ENCODE measurements at regions not wholly inside any gene's neighbourhood (a gene's known extent, or its start where the extent isn't known, plus 50 kb on each side); places are given as distances from the start of the nearest gene placed in this dataset.
A peak's percentile ranks its signal among the peaks of the same experiment; 100 is the strongest.

GRCh38 chr2:176805345-176805744 is 407.2 kb upstream of the HNRNPA3 start:
- Histone ChIP-seq H3K36me3 (ENCODE audit: control insufficient read depth, insufficient read depth, low read length) (no peaks in the 10 kb centered on the region), H3K4ac (ENCODE audit: low read depth, low read length) (no peak overlapping the region), H2BK5ac (ENCODE audit: low read length) (no peak overlapping the region), H4K8ac (ENCODE audit: low read depth, low read length) (no peak overlapping the region), H3K27me3 (ENCODE audit: insufficient read depth, low read length, poor library complexity) (no peaks in the 10 kb centered on the region), H2AK5ac (ENCODE audit: low read length) (no peak overlapping the region), H3K23ac (ENCODE audit: low read length) (no peak overlapping the region), H3K4me1 (ENCODE audit: control insufficient read depth, low read depth, low read length) (no peaks in the 10 kb centered on the region), H3K79me1 (ENCODE audit: low read length) (no peaks in the 10 kb centered on the region), H3K18ac (ENCODE audit: low read length) (no peak overlapping the region), H3K79me2 (ENCODE audit: control insufficient read depth, insufficient read depth, low read length) (no peaks in the 10 kb centered on the region), H4K5ac (ENCODE audit: low read length) (no peak overlapping the region), H3K4me3 (ENCODE audit: low read length) (no peak overlapping the region), H3K27ac (ENCODE audit: low read depth, low read length) (no peak overlapping the region), H3K4me2 (ENCODE audit: low read length) (no peak overlapping the region), H3K56ac (ENCODE audit: low read length) (no peak overlapping the region), H3K9ac (ENCODE audit: low read length) (no peak overlapping the region), H2BK15ac (replicated peaks; ENCODE audit: low read depth) (no peak overlapping the region), H2BK120ac (ENCODE audit: low read depth, low read length) (no peak overlapping the region)
- no peak for DNase-seq

GRCh38 chr2:176812246-176812775 is 400.3 kb upstream of the HNRNPA3 start:
- Histone ChIP-seq H3K4me2 (ENCODE audit: low read length) (no peak overlapping the region), H3K18ac (ENCODE audit: low read length) (no peak overlapping the region), H3K9ac (ENCODE audit: low read length) (no peak overlapping the region), H2BK5ac (ENCODE audit: low read length) (no peak overlapping the region), H3K23ac (ENCODE audit: low read length) (no peak overlapping the region), H3K4ac (ENCODE audit: low read depth, low read length) (no peak overlapping the region), H3K56ac (ENCODE audit: low read length) (no peak overlapping the region), H3K27ac (ENCODE audit: low read depth, low read length) (no peak overlapping the region), H2BK15ac (replicated peaks; ENCODE audit: low read depth) (no peak overlapping the region), H3K27me3 (ENCODE audit: insufficient read depth, low read length, poor library complexity) (no peaks in the 10 kb centered on the region), H4K5ac (ENCODE audit: low read length) (no peak overlapping the region), H2BK120ac (ENCODE audit: low read depth, low read length) (no peak overlapping the region), H2AK5ac (ENCODE audit: low read length) (no peak overlapping the region), H3K79me1 (ENCODE audit: low read length) (no peaks in the 10 kb centered on the region), H3K4me1 (ENCODE audit: control insufficient read depth, low read depth, low read length) (no peaks in the 10 kb centered on the region), H3K79me2 (ENCODE audit: control insufficient read depth, insufficient read depth, low read length) (no peaks in the 10 kb centered on the region), H4K8ac (ENCODE audit: low read depth, low read length) (no peak overlapping the region), H3K36me3 (ENCODE audit: control insufficient read depth, insufficient read depth, low read length) (no peaks in the 10 kb centered on the region), H3K4me3 (ENCODE audit: low read length) (no peak overlapping the region)
- DNase-seq: no peak
- WGBS (ENCODE audit: extremely low coverage, insufficient coverage, low lambda C conversion rate): no CpG with 5 or more reads among the region's 5 CpGs

- Histone ChIP-seq H3K56ac (ENCODE audit: low read length) (no peak overlapping the region), H3K4me3 (ENCODE audit: low read length) (no peak overlapping the region), H3K18ac (ENCODE audit: low read length) (no peak overlapping the region), H3K4ac (ENCODE audit: low read depth, low read length) (no peak overlapping the region), H3K4me1 (ENCODE audit: control insufficient read depth, low read depth, low read length) (no peaks in the 10 kb centered on the region), H2BK120ac (ENCODE audit: low read depth, low read length) (no peak overlapping the region), H2AK5ac (ENCODE audit: low read length) (no peak overlapping the region), H2BK5ac (ENCODE audit: low read length) (no peak overlapping the region), H3K79me2 (ENCODE audit: control insufficient read depth, insufficient read depth, low read length) (no peaks in the 10 kb centered on the region), H4K8ac (ENCODE audit: low read depth, low read length) (no peak overlapping the region), H3K23ac (ENCODE audit: low read length) (no peak overlapping the region), H3K36me3 (ENCODE audit: control insufficient read depth, insufficient read depth, low read length) (no peaks in the 10 kb centered on the region), H3K9ac (ENCODE audit: low read length) (no peak overlapping the region), H3K27me3 (ENCODE audit: insufficient read depth, low read length, poor library complexity) (no peaks in the 10 kb centered on the region), H4K5ac (ENCODE audit: low read length) (no peak overlapping the region), H3K4me2 (ENCODE audit: low read length) (no peak overlapping the region), H3K27ac (ENCODE audit: low read depth, low read length) (no peak overlapping the region), H2BK15ac (replicated peaks; ENCODE audit: low read depth) (no peak overlapping the region), H3K79me1 (ENCODE audit: low read length) (no peaks in the 10 kb centered on the region)
- no CpG with 5 or more reads among the region's 4 CpGs for WGBS (ENCODE audit: extremely low coverage, insufficient coverage, low lambda C conversion rate)
- DNase-seq: no peak
These were observed 399.4 kb upstream of the HNRNPA3 start for GRCh38 chr2:176813156-176813555.

GRCh38 chr2:176813621-176814049 is 399.0 kb upstream of the HNRNPA3 start:
- no peaks in the 10 kb centered on the region for H3K27me3 ChIP-seq (ENCODE audit: insufficient read depth, low read length, poor library complexity)
- H3K79me2 ChIP-seq (ENCODE audit: control insufficient read depth, insufficient read depth, low read length): no peaks in the 10 kb centered on the region
- H3K27ac ChIP-seq (ENCODE audit: low read depth, low read length): no peak overlapping the region
- H2BK5ac ChIP-seq (ENCODE audit: low read length): no peak overlapping the region
- H4K8ac ChIP-seq (ENCODE audit: low read depth, low read length): no peak overlapping the region
- WGBS (ENCODE audit: extremely low coverage, insufficient coverage, low lambda C conversion rate): no CpG with 5 or more reads among the region's 2 CpGs
- H3K79me1 ChIP-seq (ENCODE audit: low read length): no peaks in the 10 kb centered on the region
- H2BK120ac ChIP-seq (ENCODE audit: low read depth, low read length): no peak overlapping the region
- no peaks in the 10 kb centered on the region for H3K4me1 ChIP-seq (ENCODE audit: control insufficient read depth, low read depth, low read length)
- H3K23ac ChIP-seq (ENCODE audit: low read length): no peak overlapping the region
- no peak overlapping the region for H3K4me2 ChIP-seq (ENCODE audit: low read length)
- H2AK5ac ChIP-seq (ENCODE audit: low read length): no peak overlapping the region
- H3K36me3 ChIP-seq (ENCODE audit: control insufficient read depth, insufficient read depth, low read length): no peaks in the 10 kb centered on the region
- peak; percentile 35 for DNase-seq
- H2BK15ac ChIP-seq (replicated peaks; ENCODE audit: low read depth): no peak overlapping the region
- no peak overlapping the region for H3K4me3 ChIP-seq (ENCODE audit: low read length)
- H3K18ac ChIP-seq (ENCODE audit: low read length): no peak overlapping the region
- H4K5ac ChIP-seq (ENCODE audit: low read length): no peak overlapping the region
- no peak overlapping the region for H3K56ac ChIP-seq (ENCODE audit: low read length)
- no peak overlapping the region for H3K4ac ChIP-seq (ENCODE audit: low read depth, low read length)
- no peak overlapping the region for H3K9ac ChIP-seq (ENCODE audit: low read length)

- Histone ChIP-seq H3K18ac (ENCODE audit: low read length) (no peak overlapping the region), H3K36me3 (ENCODE audit: control insufficient read depth, insufficient read depth, low read length) (no peaks in the 10 kb centered on the region), H3K9ac (ENCODE audit: low read length) (no peak overlapping the region), H2AK5ac (ENCODE audit: low read length) (no peak overlapping the region), H3K79me1 (ENCODE audit: low read length) (no peaks in the 10 kb centered on the region), H4K8ac (ENCODE audit: low read depth, low read length) (no peak overlapping the region), H3K4me1 (ENCODE audit: control insufficient read depth, low read depth, low read length) (no peaks in the 10 kb centered on the region), H3K56ac (ENCODE audit: low read length) (no peak overlapping the region), H2BK120ac (ENCODE audit: low read depth, low read length) (no peak overlapping the region), H3K4me2 (ENCODE audit: low read length) (no peak overlapping the region), H2BK5ac (ENCODE audit: low read length) (no peak overlapping the region), H3K23ac (ENCODE audit: low read length) (no peak overlapping the region), H3K4ac (ENCODE audit: low read depth, low read length) (no peak overlapping the region), H3K79me2 (ENCODE audit: control insufficient read depth, insufficient read depth, low read length) (no peaks in the 10 kb centered on the region), H3K27me3 (ENCODE audit: insufficient read depth, low read length, poor library complexity) (no peaks in the 10 kb centered on the region), H2BK15ac (replicated peaks; ENCODE audit: low read depth) (no peak overlapping the region), H4K5ac (ENCODE audit: low read length) (no peak overlapping the region), H3K27ac (ENCODE audit: low read depth, low read length) (no peak overlapping the region), H3K4me3 (ENCODE audit: low read length) (no peak overlapping the region)
- no peak for DNase-seq
- WGBS (ENCODE audit: extremely low coverage, insufficient coverage, low lambda C conversion rate): no CpG with 5 or more reads among the region's 1 CpG
These were observed 398.3 kb upstream of the HNRNPA3 start for GRCh38 chr2:176814274-176814673.

GRCh38 chr2:176814740-176815367 is 397.7 kb upstream of the HNRNPA3 start:
- H2BK120ac ChIP-seq (ENCODE audit: low read depth, low read length): no peak overlapping the region
- H3K27ac ChIP-seq (ENCODE audit: low read depth, low read length): no peak overlapping the region
- no peak overlapping the region for H4K8ac ChIP-seq (ENCODE audit: low read depth, low read length)
- H3K56ac ChIP-seq (ENCODE audit: low read length): no peak overlapping the region
- no peak overlapping the region for H3K23ac ChIP-seq (ENCODE audit: low read length)
- H2BK15ac ChIP-seq (replicated peaks; ENCODE audit: low read depth): no peak overlapping the region
- no peak overlapping the region for H3K9ac ChIP-seq (ENCODE audit: low read length)
- H4K5ac ChIP-seq (ENCODE audit: low read length): no peak overlapping the region
- no CpG with 5 or more reads among the region's 2 CpGs for WGBS (ENCODE audit: extremely low coverage, insufficient coverage, low lambda C conversion rate)
- DNase-seq: no peak
- no peak overlapping the region for H3K4me3 ChIP-seq (ENCODE audit: low read length)
- no peak overlapping the region for H3K4me2 ChIP-seq (ENCODE audit: low read length)
- no peak overlapping the region for H3K4ac ChIP-seq (ENCODE audit: low read depth, low read length)
- H3K27me3 ChIP-seq (ENCODE audit: insufficient read depth, low read length, poor library complexity): no peaks in the 10 kb centered on the region
- H3K79me1 ChIP-seq (ENCODE audit: low read length): no peaks in the 10 kb centered on the region
- H2BK5ac ChIP-seq (ENCODE audit: low read length): no peak overlapping the region
- no peaks in the 10 kb centered on the region for H3K36me3 ChIP-seq (ENCODE audit: control insufficient read depth, insufficient read depth, low read length)
- no peak overlapping the region for H3K18ac ChIP-seq (ENCODE audit: low read length)
- no peaks in the 10 kb centered on the region for H3K79me2 ChIP-seq (ENCODE audit: control insufficient read depth, insufficient read depth, low read length)
- H2AK5ac ChIP-seq (ENCODE audit: low read length): no peak overlapping the region
- no peaks in the 10 kb centered on the region for H3K4me1 ChIP-seq (ENCODE audit: control insufficient read depth, low read depth, low read length)
